AG08396 (cell line): ENCODE measurements at regions not wholly inside any gene's neighbourhood (a gene's known extent, or its start where the extent isn't known, plus 50 kb on each side); places are given as distances from the start of the nearest gene placed in this dataset.

Experiments
- DNase-seq: peaks from one replicate; pipeline ENCODE4 v3.0.0; 2012; ENCODE audit warnings: low spot score, mixed read lengths

DNA sequence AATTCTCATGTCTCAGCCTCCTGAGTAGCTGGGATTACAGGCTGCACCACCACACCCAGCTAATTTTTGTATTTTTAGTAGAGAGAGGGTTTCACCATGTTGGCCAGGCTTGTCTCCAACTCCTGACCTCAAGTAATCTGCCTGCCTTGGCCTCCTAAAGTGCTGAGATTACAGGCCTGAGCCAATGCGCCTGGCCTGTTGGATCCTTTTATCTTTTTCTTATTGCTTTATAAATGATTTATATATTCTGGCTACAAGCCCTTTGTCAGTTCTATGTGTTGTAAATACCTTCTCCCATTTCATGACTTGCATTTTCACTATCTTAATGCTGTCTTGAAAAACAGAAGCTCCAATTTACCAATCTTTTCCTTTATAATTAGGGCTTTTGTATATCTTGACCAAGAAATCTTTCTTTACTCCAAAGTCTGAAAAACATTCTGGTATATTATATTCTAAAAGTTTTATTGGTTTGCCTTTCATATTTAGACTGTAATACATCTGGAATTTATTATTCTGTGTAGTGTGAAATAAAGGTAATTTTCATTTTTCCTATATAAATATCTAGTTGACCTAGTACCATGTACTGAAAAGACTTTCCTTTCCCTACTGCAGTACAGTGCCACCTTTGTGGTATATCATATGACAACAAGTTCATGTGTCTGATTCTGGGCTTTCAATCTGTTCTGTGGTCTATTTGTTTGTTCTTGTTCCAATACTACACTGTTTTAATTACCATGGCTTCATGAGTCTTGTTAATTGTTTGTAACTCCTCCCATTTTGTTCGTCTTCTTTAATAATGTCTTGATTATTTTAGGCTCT is 52.9 kb upstream of the RNU6-1 start:
- no peak for DNase-seq

- no peak for DNase-seq
These were observed 55.4 kb upstream of the RNU6-1 start for GRCh38 chr15:67895237-67895636.

- no peak for DNase-seq
These were observed 57.9 kb upstream of the RNU6-1 start for GRCh38 chr15:67897646-67898339.

- no peak for DNase-seq
These were observed 59.9 kb upstream of the RNU6-1 start for GRCh38 chr15:67899596-67900283.

- DNase-seq, result no peak
These were observed 60.8 kb upstream of the RNU6-1 start for GRCh38 chr15:67900621-67901147.

DNA sequence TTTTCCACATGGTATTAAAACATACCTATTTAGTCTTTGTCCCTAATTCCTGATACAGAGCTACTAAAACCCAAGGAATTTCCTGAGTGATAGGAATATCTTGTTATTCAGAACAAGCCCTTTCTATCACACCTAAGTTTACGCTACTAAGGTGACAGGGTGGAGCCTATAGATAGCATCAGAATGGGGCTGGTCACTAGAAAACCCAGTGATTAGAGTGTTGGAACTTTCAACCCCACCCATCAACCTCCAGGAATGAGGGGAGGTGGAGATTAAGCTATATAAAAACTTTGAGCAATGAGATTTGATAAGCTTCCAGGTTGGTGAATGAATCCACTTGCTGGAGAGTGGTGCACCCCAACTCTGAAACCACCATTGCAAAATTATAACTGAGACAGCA is 62.1 kb upstream of the RNU6-1 start:
- DNase-seq, result no peak

DNA sequence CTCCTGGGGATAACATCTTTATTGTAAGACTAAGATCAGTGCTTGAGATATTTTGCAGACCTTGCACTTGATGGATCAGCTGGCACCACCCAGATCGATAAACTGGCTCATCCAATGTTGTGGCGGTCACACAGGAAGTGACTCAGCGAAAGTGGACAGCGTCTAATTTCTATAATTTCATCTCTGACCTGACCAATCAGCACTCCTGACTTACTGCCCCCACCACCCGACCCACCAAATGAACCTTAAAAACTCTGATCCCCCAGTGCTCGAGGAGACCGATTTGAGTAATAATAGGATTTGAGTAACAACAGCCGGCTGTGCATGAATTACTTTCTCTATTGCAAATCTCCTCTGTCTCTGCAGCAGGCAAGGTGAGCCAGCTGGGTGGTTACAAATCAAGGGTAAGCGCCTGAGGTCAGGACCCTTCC is 62.7 kb upstream of the RNU6-1 start:
- DNase-seq, result no peak

GRCh38 chr15:67903708-67904107 is 63.9 kb upstream of the RNU6-1 start:
- DNase-seq, result no peak

GRCh38 chr15:67905628-67906027 is 65.8 kb upstream of the RNU6-1 start:
- no peak for DNase-seq

DNA sequence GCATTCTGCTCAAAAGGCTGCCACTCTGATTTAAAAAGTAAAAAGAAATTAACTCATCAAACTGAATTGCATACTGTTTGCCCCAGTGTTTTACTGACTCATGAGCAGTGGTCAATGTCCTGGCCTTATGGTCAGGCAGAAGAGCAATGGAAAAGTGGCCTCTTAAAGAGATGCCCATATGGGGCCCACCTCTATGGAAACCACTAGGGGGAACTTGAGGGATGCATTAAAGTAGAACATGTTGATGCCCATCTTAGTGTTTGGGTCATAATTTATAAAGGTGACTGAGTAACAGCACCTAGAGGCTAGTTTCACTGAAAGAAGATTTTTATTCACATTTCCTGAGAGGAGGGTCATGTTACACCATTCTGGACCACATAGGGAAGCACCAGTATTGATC is 66.5 kb upstream of the RNU6-1 start:
- no peak for DNase-seq

- DNase-seq, result no peak
These were observed 67.4 kb upstream of the RNU6-1 start for GRCh38 chr15:67907184-67907723.

GRCh38 chr15:67908756-67909155 is 68.9 kb upstream of the RNU6-1 start:
- DNase-seq, result no peak

- no peak for DNase-seq
These were observed 71.9 kb upstream of the RNU6-1 start for GRCh38 chr15:67911727-67912126.

- DNase-seq, result no peak
These were observed 74.2 kb upstream of the RNU6-1 start for GRCh38 chr15:67914028-67914427.

DNA sequence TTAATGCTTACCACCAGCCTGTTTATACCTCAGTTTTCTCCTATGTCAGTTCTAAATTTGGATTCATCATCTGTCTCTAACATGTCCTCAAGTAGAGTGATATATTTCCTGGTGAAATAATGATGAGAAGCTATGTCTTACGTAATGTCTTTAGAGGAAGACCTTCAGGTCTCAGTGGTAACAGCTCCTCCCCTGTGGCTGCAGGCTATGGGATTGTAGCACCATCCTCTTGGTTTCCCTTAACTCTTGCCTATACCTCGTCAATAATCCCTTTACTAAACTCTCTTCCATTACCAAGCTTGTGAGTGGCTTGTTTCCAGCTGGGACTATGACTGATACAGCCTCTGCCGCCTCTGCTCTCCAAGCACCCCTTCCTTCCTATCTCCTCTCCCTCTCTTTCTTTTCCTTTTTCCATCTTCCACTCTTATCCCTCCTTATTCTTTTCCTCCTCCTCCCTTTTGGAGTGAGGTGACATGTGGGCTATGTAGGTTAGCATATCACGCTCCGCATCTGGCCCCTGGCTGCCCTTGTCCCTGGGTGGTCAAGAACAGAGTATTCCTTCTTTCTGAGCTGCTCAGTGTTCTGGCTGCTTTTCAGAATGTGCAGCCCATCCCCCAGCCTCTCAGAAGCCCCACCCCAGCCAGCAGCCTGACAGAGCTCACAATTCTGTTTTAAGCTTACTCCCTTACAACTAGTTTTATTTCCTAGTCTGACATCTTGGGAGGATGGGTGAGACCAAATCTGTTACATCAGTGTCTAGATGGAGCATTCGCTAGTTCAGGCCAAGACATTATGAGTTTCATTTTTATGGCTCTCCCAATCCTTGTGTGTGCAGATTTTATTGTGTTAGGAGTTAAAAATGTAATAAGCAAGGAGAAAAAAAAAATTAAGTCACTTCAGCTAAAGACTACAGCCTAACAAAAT is 75.0 kb upstream of the RNU6-1 start:
- DNase-seq, result no peak

- DNase-seq, result no peak
These were observed 75.9 kb upstream of the RNU6-1 start for GRCh38 chr15:67915461-67916374.

DNA sequence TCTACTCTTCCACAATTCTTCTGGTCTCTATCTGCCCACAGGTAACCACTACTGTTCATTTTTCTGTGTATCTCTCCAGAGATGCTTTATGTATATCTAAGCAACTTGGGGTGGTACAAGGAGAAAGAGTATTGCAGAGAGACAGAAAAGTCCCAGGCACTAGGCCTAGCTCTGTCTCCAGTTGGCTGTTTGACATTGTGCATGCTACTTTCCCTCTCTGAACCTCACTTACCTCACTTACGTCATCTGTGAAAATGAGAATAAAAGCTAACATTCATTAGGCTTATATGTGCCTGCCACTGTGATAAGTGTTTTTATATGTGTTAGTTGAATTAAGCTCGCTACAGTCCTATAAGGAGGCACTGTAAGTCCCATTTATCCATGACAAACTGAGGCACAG is 76.7 kb upstream of the RNU6-1 start:
- no peak for DNase-seq

DNA sequence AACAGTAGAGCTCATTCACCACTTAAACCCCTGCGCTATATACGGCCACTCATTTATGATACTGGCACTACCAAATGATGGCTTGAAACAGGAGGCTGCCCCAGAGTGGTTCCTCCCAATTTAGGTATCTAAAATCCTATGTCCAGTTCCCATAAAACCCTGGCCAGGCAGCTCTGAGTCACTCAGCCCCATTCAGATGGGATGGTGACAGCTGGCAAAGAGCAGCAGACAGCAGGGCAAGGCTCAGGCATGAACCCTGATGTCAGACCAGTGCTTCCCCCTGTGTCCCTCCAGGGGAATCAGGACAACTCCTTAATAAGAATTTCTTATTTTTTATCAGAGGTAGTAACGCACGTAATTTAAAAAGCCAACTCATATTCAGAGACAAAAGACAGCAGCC is 77.2 kb upstream of the RNU6-1 start:
- DNase-seq, result no peak

DNA sequence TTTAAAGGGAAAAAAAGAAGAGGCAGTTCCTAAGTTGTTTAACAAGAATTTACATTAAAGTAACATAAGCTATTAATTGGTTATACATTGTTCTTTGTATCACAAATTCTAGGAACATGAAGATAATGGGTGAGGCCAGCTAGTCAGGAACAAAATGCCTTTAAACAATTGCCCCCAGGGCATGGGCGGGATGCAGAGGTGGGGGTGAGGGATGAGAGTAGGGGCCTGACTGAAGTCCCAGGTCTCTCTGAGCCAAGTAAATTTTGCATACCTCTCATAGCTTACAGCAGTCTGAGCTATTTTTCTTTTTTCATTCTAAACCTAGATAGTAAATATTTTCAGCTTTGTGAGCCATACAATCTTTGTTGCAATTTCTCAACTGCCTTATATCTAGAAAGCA is 77.8 kb upstream of the RNU6-1 start:
- DNase-seq, result no peak

- DNase-seq, result no peak
These were observed 78.5 kb upstream of the RNU6-1 start for GRCh38 chr15:67918205-67918861.
